ACC112 (cell line): ENCODE measurements at regions not wholly inside any gene's neighbourhood (a gene's known extent, or its start where the extent isn't known, plus 50 kb on each side); places are given as distances from the start of the nearest gene placed in this dataset.

Source experiments
- H2AFZ ChIP-seq: fragments of 200-600 bp; sonication (generic); one replicate; pipeline ENCODE4 v1.6.0; 2017; ENCODE audit warnings: antibody characterized with exemption, low read length; ENCODE audit not compliant: unreplicated experiment
- H3K27ac ChIP-seq: fragments of 200-600 bp; sonication (generic); 2 replicates; pipeline ENCODE4 v1.5.1; 2014; ENCODE audit warnings: low read depth, mild to moderate bottlenecking, antibody characterized with exemption, low read length, moderate library complexity
- H3K27me3 ChIP-seq: fragments of 200-600 bp; sonication (generic); 2 replicates; pipeline ENCODE4 v1.6.1; 2014; ENCODE audit warnings: mild to moderate bottlenecking, antibody characterized with exemption, low read length, moderate library complexity, mixed read lengths; ENCODE audit not compliant: insufficient read depth
- H3K36me3 ChIP-seq: fragments of 200-600 bp; sonication (generic); 2 replicates; pipeline ENCODE4 v1.6.1; 2016; ENCODE audit warnings: mild to moderate bottlenecking, antibody characterized with exemption, low read length, moderate library complexity, mixed read lengths; ENCODE audit not compliant: insufficient read depth
- H3K4me1 ChIP-seq: fragments of 200-600 bp; sonication (generic); one replicate; pipeline ENCODE4 v1.6.1; 2016; ENCODE audit warnings: low read length, mixed read lengths; ENCODE audit not compliant: insufficient read depth, unreplicated experiment, control insufficient read depth
- H3K4me3 ChIP-seq: fragments of 200-600 bp; sonication (generic); 2 replicates; pipeline ENCODE4 v1.5.1; 2014; ENCODE audit warnings: mild to moderate bottlenecking, low read depth, low read length
- H3K79me2 ChIP-seq: fragments of 200-600 bp; sonication (generic); one replicate; pipeline ENCODE4 v1.6.0; 2016; ENCODE audit warnings: low read length; ENCODE audit not compliant: control insufficient read depth, unreplicated experiment, insufficient read depth

- Histone ChIP-seq H3K36me3 (no peaks in the 10 kb centered on the region), H3K4me1 (no peaks in the 10 kb centered on the region), H3K27ac (no peak overlapping the region), H3K79me2 (no peaks in the 10 kb centered on the region), H2AFZ (no peak overlapping the region), H3K4me3 (no peak overlapping the region), H3K27me3 (no peaks in the 10 kb centered on the region)
These were observed 96.4 kb downstream of the TMEM170B start for GRCh38 chr6:11633741-11634509.

GRCh38 chr6:11634948-11635347 lies 97.4 kb downstream of the TMEM170B start:
- Histone ChIP-seq H3K27me3 (no peaks in the 10 kb centered on the region), H3K4me1 (no peaks in the 10 kb centered on the region), H3K79me2 (no peaks in the 10 kb centered on the region), H2AFZ (no peak overlapping the region), H3K36me3 (no peaks in the 10 kb centered on the region), H3K27ac (no peak overlapping the region), H3K4me3 (no peak overlapping the region)

GRCh38 chr6:11636121-11636520 lies 98.6 kb downstream of the TMEM170B start:
- Histone ChIP-seq H2AFZ (no peak overlapping the region), H3K36me3 (no peaks in the 10 kb centered on the region), H3K27ac (no peak overlapping the region), H3K79me2 (no peaks in the 10 kb centered on the region), H3K4me1 (no peaks in the 10 kb centered on the region), H3K27me3 (no peaks in the 10 kb centered on the region), H3K4me3 (no peak overlapping the region)

GRCh38 chr6:11637266-11637665 lies 99.7 kb downstream of the TMEM170B start:
- Histone ChIP-seq H3K27ac (no peak overlapping the region), H3K27me3 (no peaks in the 10 kb centered on the region), H3K4me1 (no peaks in the 10 kb centered on the region), H3K79me2 (no peaks in the 10 kb centered on the region), H2AFZ (no peak overlapping the region), H3K4me3 (no peak overlapping the region), H3K36me3 (no peaks in the 10 kb centered on the region)

- no peaks in the 10 kb centered on the region for H3K4me1 ChIP-seq
- no peaks in the 10 kb centered on the region for H3K27me3 ChIP-seq
- no peaks in the 10 kb centered on the region for H3K79me2 ChIP-seq
- H3K36me3 ChIP-seq, result no peaks in the 10 kb centered on the region
- H3K4me3 ChIP-seq, result no peak overlapping the region
- no peak overlapping the region for H3K27ac ChIP-seq
- no peak overlapping the region for H2AFZ ChIP-seq
These were observed 102.1 kb downstream of the TMEM170B start for GRCh38 chr6:11639376-11640235.

GRCh38 chr6:11640486-11640885 lies 102.9 kb downstream of the TMEM170B start:
- no peak overlapping the region for H3K27ac ChIP-seq
- no peak overlapping the region for H2AFZ ChIP-seq
- H3K4me3 ChIP-seq, result no peak overlapping the region
- no peaks in the 10 kb centered on the region for H3K27me3 ChIP-seq
- no peaks in the 10 kb centered on the region for H3K4me1 ChIP-seq
- no peaks in the 10 kb centered on the region for H3K36me3 ChIP-seq
- no peaks in the 10 kb centered on the region for H3K79me2 ChIP-seq

GRCh38 chr6:11644071-11644470 lies 106.5 kb downstream of the TMEM170B start:
- no peak overlapping the region for H3K27ac ChIP-seq
- H3K4me1 ChIP-seq, result no peaks in the 10 kb centered on the region
- no peaks in the 10 kb centered on the region for H3K79me2 ChIP-seq
- no peak overlapping the region for H3K4me3 ChIP-seq
- no peaks in the 10 kb centered on the region for H3K27me3 ChIP-seq
- no peaks in the 10 kb centered on the region; the same call in 1 of the 2 replicates for H3K36me3 ChIP-seq
- no peak overlapping the region for H2AFZ ChIP-seq

- Histone ChIP-seq H3K27ac (no peak overlapping the region), H3K79me2 (no peaks in the 10 kb centered on the region), H3K36me3 (no peaks in the 10 kb centered on the region; the same call in 1 of the 2 replicates), H3K4me1 (no peaks in the 10 kb centered on the region), H3K4me3 (no peak overlapping the region), H2AFZ (no peak overlapping the region), H3K27me3 (no peaks in the 10 kb centered on the region)
These were observed 107.1 kb downstream of the TMEM170B start for GRCh38 chr6:11644601-11645000.

GRCh38 chr6:11645016-11645415 lies 107.5 kb downstream of the TMEM170B start:
- H3K36me3 ChIP-seq, result no peaks in the 10 kb centered on the region; the same call in 1 of the 2 replicates
- no peak overlapping the region for H2AFZ ChIP-seq
- H3K4me1 ChIP-seq, result peaks cover 3% of the 10 kb centered on the region
- no peaks in the 10 kb centered on the region for H3K27me3 ChIP-seq
- no peaks in the 10 kb centered on the region for H3K79me2 ChIP-seq
- no peak overlapping the region for H3K27ac ChIP-seq
- H3K4me3 ChIP-seq, result no peak overlapping the region

- H3K27ac ChIP-seq, result no peak overlapping the region
- peaks cover 28% of the 10 kb centered on the region for H3K4me1 ChIP-seq
- no peaks in the 10 kb centered on the region for H3K79me2 ChIP-seq
- no peak overlapping the region for H2AFZ ChIP-seq
- H3K4me3 ChIP-seq, result no peak overlapping the region
- H3K36me3 ChIP-seq, result no peaks in the 10 kb centered on the region; the same call in 1 of the 2 replicates
- no peaks in the 10 kb centered on the region for H3K27me3 ChIP-seq
These were observed 110.9 kb downstream of the TMEM170B start for GRCh38 chr6:11648436-11648775.

- Histone ChIP-seq H3K4me1 (peaks cover 32% of the 10 kb centered on the region), H3K79me2 (no peaks in the 10 kb centered on the region), H2AFZ (no peak overlapping the region), H3K4me3 (no peak overlapping the region), H3K27me3 (no peaks in the 10 kb centered on the region), H3K36me3 (no peaks in the 10 kb centered on the region; the same call in 1 of the 2 replicates), H3K27ac (no peak overlapping the region)
These were observed 111.3 kb downstream of the TMEM170B start for GRCh38 chr6:11648889-11649288.
